ENCODE measurements at regions not wholly inside any gene's neighbourhood (a gene's known extent, or its start where the extent isn't known, plus 50 kb on each side); places are given as distances from the start of the nearest gene placed in this dataset.

- TF ChIP-seq ZNF565 (CRISPR knock-in tag; conservative IDR thresholded peaks at IDR 0.05; ENCODE audit: low read depth) (no peak), ARNTL (CRISPR knock-in tag; IDR thresholded peaks at IDR 0.05; ENCODE audit: borderline replicate concordance, low read depth) (no peak)
- no peak for ATAC-seq
Observed at GRCh38 chr22:27080863-27081262, 423.5 kb downstream of the MIAT start.

- ATAC-seq: no peak
- TF ChIP-seq ZFP3 (CRISPR knock-in tag; IDR thresholded peaks at IDR 0.05): no peak
- no peak for TF ChIP-seq ZNF565 (CRISPR knock-in tag; conservative IDR thresholded peaks at IDR 0.05; ENCODE audit: low read depth)
- no peak for TF ChIP-seq ZC3H10 (CRISPR knock-in tag; IDR thresholded peaks at IDR 0.05)
- no peak for TF ChIP-seq PATZ1 (CRISPR knock-in tag; IDR thresholded peaks at IDR 0.05; ENCODE audit: borderline replicate concordance)
Observed at GRCh38 chr22:27083610-27084009, 426.2 kb downstream of the MIAT start.

- TF ChIP-seq POU6F1 (CRISPR knock-in tag; IDR thresholded peaks at IDR 0.05; ENCODE audit: borderline replicate concordance, low read depth): no peak
- TF ChIP-seq ARNTL (CRISPR knock-in tag; IDR thresholded peaks at IDR 0.05; ENCODE audit: borderline replicate concordance, low read depth): no peak
- TF ChIP-seq CSRNP3 (CRISPR knock-in tag; IDR thresholded peaks at IDR 0.05): no peak
- no peak for TF ChIP-seq ZC3H10 (CRISPR knock-in tag; IDR thresholded peaks at IDR 0.05)
- TF ChIP-seq ESRRG (CRISPR knock-in tag; IDR thresholded peaks at IDR 0.05): no peak
- TF ChIP-seq TOX (CRISPR knock-in tag; IDR thresholded peaks at IDR 0.05; ENCODE audit: borderline replicate concordance): no peak
- no peak for ATAC-seq
Observed at GRCh38 chr22:27084130-27084529, 426.7 kb downstream of the MIAT start.

- no peak for ATAC-seq
- TF ChIP-seq RARB (CRISPR knock-in tag; IDR thresholded peaks at IDR 0.05): no peak
- TF ChIP-seq ESRRG (CRISPR knock-in tag; IDR thresholded peaks at IDR 0.05): no peak
- TF ChIP-seq ZNF70 (CRISPR knock-in tag; IDR thresholded peaks at IDR 0.05): no peak
- no peak for TF ChIP-seq BACH2 (CRISPR knock-in tag; IDR thresholded peaks at IDR 0.05; ENCODE audit: borderline replicate concordance)
- no peak for TF ChIP-seq ZC3H10 (CRISPR knock-in tag; IDR thresholded peaks at IDR 0.05)
- no peak for TF ChIP-seq SNAI2 (CRISPR knock-in tag; IDR thresholded peaks at IDR 0.05)
- TF ChIP-seq ZNF8 (CRISPR knock-in tag; IDR thresholded peaks at IDR 0.05): no peak
- TF ChIP-seq CREB5 (CRISPR knock-in tag; IDR thresholded peaks at IDR 0.05; ENCODE audit: low read depth): no peak
- TF ChIP-seq OSR1 (CRISPR knock-in tag; IDR thresholded peaks at IDR 0.05): no peak
- TF ChIP-seq TOX (CRISPR knock-in tag; IDR thresholded peaks at IDR 0.05; ENCODE audit: borderline replicate concordance): no peak
- no peak for TF ChIP-seq ARNTL (CRISPR knock-in tag; IDR thresholded peaks at IDR 0.05; ENCODE audit: borderline replicate concordance, low read depth)
- TF ChIP-seq ISL1 (CRISPR knock-in tag; IDR thresholded peaks at IDR 0.05): no peak
- no peak for TF ChIP-seq ZNF565 (CRISPR knock-in tag; conservative IDR thresholded peaks at IDR 0.05; ENCODE audit: low read depth)
- no peak for TF ChIP-seq PATZ1 (CRISPR knock-in tag; IDR thresholded peaks at IDR 0.05; ENCODE audit: borderline replicate concordance)
- no peak for TF ChIP-seq TSHZ2 (CRISPR knock-in tag; IDR thresholded peaks at IDR 0.05)
- no peak for TF ChIP-seq CSDC2 (CRISPR knock-in tag; IDR thresholded peaks at IDR 0.05)
- TF ChIP-seq POU6F1 (CRISPR knock-in tag; IDR thresholded peaks at IDR 0.05; ENCODE audit: borderline replicate concordance, low read depth): no peak
- TF ChIP-seq ZFP30 (CRISPR knock-in tag; IDR thresholded peaks at IDR 0.05): no peak
Observed at GRCh38 chr22:27086080-27087044, 429.0 kb downstream of the MIAT start.
